H1 (cell line): ENCODE measurements at regions not wholly inside any gene's neighbourhood (a gene's known extent, or its start where the extent isn't known, plus 50 kb on each side); places are given as distances from the start of the nearest gene placed in this dataset.

ENCODE experiments used
- CTCF ChIA-PET: fragments of 300-600 bp; sonication (Branson Sonifier 250); formaldehyde crosslinking; loops from one replicate; lab custom pipeline; 2021; ENCODE audit not compliant: partially characterized antibody; lab: Charles Lee
- POLR2A ChIA-PET: fragments of 300-600 bp; sonication (Branson Sonifier 250); formaldehyde crosslinking; loops from one replicate; lab custom pipeline; 2021; ENCODE audit warnings: inconsistent platforms; ENCODE audit not compliant: partially characterized antibody; lab: Charles Lee
- DNase-seq, 2 experiments: peaks; one replicate each; pipeline versions ENCODE4 v3.0.0 to v3.0.0-alpha.2; 2010 to 2022; ENCODE audit warnings: low spot score in 2 of 2, low read depth in 1 of 2, mixed read lengths in 1 of 2
- FAIRE-seq: peaks from 2 replicates; lab custom pipeline; 2011; peaks lifted over from hg19 to GRCh38; lab: Jason Lieb, UNC
- H2AFZ ChIP-seq: 2 replicates; pipeline ENCODE4 v1.8.1; 2012; ENCODE audit warnings: low read length, inconsistent platforms
- H2AK5ac ChIP-seq: 2 replicates; pipeline ENCODE4 v1.6.1; 2013; ENCODE audit warnings: low read depth, low read length
- H2BK120ac ChIP-seq: replicated peaks from 2 replicates; pipeline ENCODE3; 2013; ENCODE audit warnings: low read depth, low read length, inconsistent platforms
- H2BK12ac ChIP-seq: 2 replicates; pipeline ENCODE4 v1.6.1; 2013; ENCODE audit warnings: low read depth, low read length
- H2BK15ac ChIP-seq: 2 replicates; pipeline ENCODE4 v1.6.1; 2013; ENCODE audit warnings: low read length
- H2BK20ac ChIP-seq: 2 replicates; pipeline ENCODE4 v1.6.1; 2013; ENCODE audit warnings: low read length
- H2BK5ac ChIP-seq: 2 replicates; pipeline ENCODE4 v1.6.1; 2013; ENCODE audit warnings: low read depth, low read length
- H3K14ac ChIP-seq: 2 replicates; pipeline ENCODE4 v1.6.1; 2013; ENCODE audit warnings: inconsistent platforms; ENCODE audit not compliant: insufficient read length
- H3K18ac ChIP-seq: 2 replicates; pipeline ENCODE4 v1.6.1; 2013; ENCODE audit warnings: low read length; ENCODE audit errors: extremely low read depth
- H3K23ac ChIP-seq: 2 replicates; pipeline ENCODE4 v1.6.1; 2013; ENCODE audit warnings: inconsistent platforms; ENCODE audit not compliant: insufficient read length
- H3K23me2 ChIP-seq: 2 replicates; pipeline ENCODE4 v1.6.1; 2013; ENCODE audit warnings: low read depth, low read length
- H3K27ac ChIP-seq: 2 replicates; pipeline ENCODE4 v1.6.1; 2011; ENCODE audit warnings: low read depth, low read length, inconsistent platforms
- H3K27me3 ChIP-seq, 4 experiments: replicated peaks in 1 of 4; 1 replicate in 1 of 4; 2 replicates in 3 of 4; pipeline versions ENCODE4 v1.6.1 to v1.8.1; 2011 to 2013; ENCODE audit warnings: low read length in 3 of 4, mild to moderate bottlenecking in 3 of 4, inconsistent platforms in 2 of 4, mixed read lengths in 2 of 4, moderate library complexity in 1 of 4; ENCODE audit not compliant: control insufficient read depth in 3 of 4, insufficient read depth in 3 of 4; ENCODE audit errors: extremely low read depth in 1 of 4
- H3K36me3 ChIP-seq, 4 experiments: 2 replicates each; pipeline versions ENCODE4 v1.6.1 to v1.8.1; 2011 to 2013; ENCODE audit warnings: mild to moderate bottlenecking in 4 of 4, low read length in 3 of 4, moderate library complexity in 2 of 4, control low read depth in 1 of 4, inconsistent platforms in 1 of 4; ENCODE audit not compliant: insufficient read depth in 4 of 4, control insufficient read depth in 2 of 4
- H3K4ac ChIP-seq: replicated peaks from 2 replicates; pipeline ENCODE3; 2013; ENCODE audit warnings: low read length, low read depth, mixed read lengths, inconsistent platforms; ENCODE audit not compliant: insufficient read length
- H3K4me1 ChIP-seq, 4 experiments: replicated peaks in 1 of 4; 1 replicate in 1 of 4; 2 replicates in 3 of 4; pipeline versions ENCODE4 v1.6.1 to v1.8.1; 2011 to 2013; ENCODE audit warnings: low read length in 3 of 4, inconsistent platforms in 2 of 4, mixed read lengths in 1 of 4; ENCODE audit not compliant: insufficient read depth in 4 of 4, control insufficient read depth in 3 of 4
- H3K4me2 ChIP-seq, 2 experiments: 2 replicates each; pipeline versions ENCODE4 v1.6.1 to v1.8.1; 2011 to 2013; ENCODE audit warnings: low read depth in 2 of 2, low read length in 2 of 2, control low read depth in 1 of 2, inconsistent platforms in 1 of 2, mild to moderate bottlenecking in 1 of 2; ENCODE audit not compliant: insufficient read depth in 1 of 2
- H3K4me3 ChIP-seq, 4 experiments: fragments of 200-600, 300-600 bp in 1 of 4; sonication (generic), shearing (Covaris generic), sonication (Bioruptor Twin) in 1 of 4; 2 replicates each; pipeline versions ENCODE4 v1.5.1 to v1.8.1; 2011 to 2016; ENCODE audit warnings: low read length in 4 of 4, low read depth in 3 of 4, control low read depth in 2 of 4, inconsistent platforms in 2 of 4, mild to moderate bottlenecking in 2 of 4, mixed read lengths in 1 of 4, moderate library complexity in 1 of 4; ENCODE audit not compliant: insufficient read depth in 2 of 4; ENCODE audit errors: extremely low read depth in 1 of 4
- H3K56ac ChIP-seq: replicated peaks from 2 replicates; pipeline ENCODE3; 2013; ENCODE audit warnings: low read depth, mild to moderate bottlenecking, mixed read lengths, low read length, inconsistent platforms; ENCODE audit not compliant: insufficient read length
- H3K79me1 ChIP-seq: 2 replicates; pipeline ENCODE4 v1.6.1; 2013; ENCODE audit warnings: low read depth, low read length, control low read depth
- H3K79me2 ChIP-seq, 2 experiments: 2 replicates each; pipeline versions ENCODE4 v1.6.1 to v1.8.1; 2012 to 2013; ENCODE audit warnings: low read length in 2 of 2, mild to moderate bottlenecking in 2 of 2, inconsistent platforms in 1 of 2; ENCODE audit not compliant: insufficient read depth in 2 of 2, control insufficient read depth in 1 of 2
- H3K9ac ChIP-seq, 4 experiments: replicated peaks in 1 of 4; 1 replicate in 1 of 4; 2 replicates in 3 of 4; pipeline versions ENCODE4 v1.6.1 to v1.8.1; 2011 to 2013; ENCODE audit warnings: low read depth in 3 of 4, low read length in 3 of 4, control low read depth in 2 of 4, mild to moderate bottlenecking in 2 of 4, moderate library complexity in 2 of 4, inconsistent platforms in 1 of 4; ENCODE audit errors: extremely low read depth in 1 of 4
- H3K9me3 ChIP-seq, 2 experiments: 2 replicates each; pipeline versions ENCODE4 v1.6.1 to v1.8.1; 2012 to 2013; ENCODE audit warnings: mild to moderate bottlenecking in 2 of 2, moderate library complexity in 2 of 2, control low read depth in 1 of 2, inconsistent platforms in 1 of 2, low read depth in 1 of 2, low read length in 1 of 2, mixed read lengths in 1 of 2; ENCODE audit not compliant: insufficient read depth in 2 of 2
- H4K20me1 ChIP-seq, 2 experiments: replicated peaks in 1 of 2; 2 replicates each; pipeline versions ENCODE3 to v1.8.1; 2011 to 2013; ENCODE audit warnings: inconsistent platforms in 2 of 2, low read length in 2 of 2, mild to moderate bottlenecking in 1 of 2; ENCODE audit not compliant: insufficient read depth in 2 of 2, control insufficient read depth in 1 of 2
- H4K5ac ChIP-seq: 2 replicates; pipeline ENCODE4 v1.6.1; 2013; ENCODE audit warnings: low read length, low read depth, mixed read lengths, inconsistent platforms; ENCODE audit not compliant: insufficient read length
- H4K8ac ChIP-seq: 2 replicates; pipeline ENCODE4 v1.8.0; 2013; ENCODE audit warnings: mild to moderate bottlenecking, moderate library complexity, low read length, inconsistent platforms; ENCODE audit not compliant: insufficient read depth; ENCODE audit errors: extremely low read depth
- H4K91ac ChIP-seq: replicated peaks from 2 replicates; pipeline ENCODE3; 2013; ENCODE audit warnings: low read length, mixed read lengths, inconsistent platforms; ENCODE audit not compliant: insufficient read length
- CREB1 ChIP-seq: IDR thresholded peaks from 2 replicates; pipeline ENCODE4 v1.6.1; 2012; ENCODE audit warnings: inconsistent platforms
- EZH2 ChIP-seq: fragments of 200-600 bp; sonication (generic); IDR thresholded peaks from 2 replicates; pipeline ENCODE4 v1.7.1; 2012; ENCODE audit warnings: low read depth, mild to moderate bottlenecking, moderate library complexity, low read length, inconsistent platforms; ENCODE audit not compliant: severe bottlenecking
- POLR2AphosphoS5 ChIP-seq: IDR thresholded peaks from 2 replicates; pipeline ENCODE4 v1.6.1; 2011; ENCODE audit warnings: low read depth, low read length
- RFX5 ChIP-seq: IDR thresholded peaks from 2 replicates; pipeline ENCODE4 v1.6.1; 2011; ENCODE audit warnings: low read depth, low read length, improper control_type of control experiment, borderline replicate concordance
- SIRT6 ChIP-seq: IDR thresholded peaks from one replicate; pipeline ENCODE4 v1.7.1; 2012; ENCODE audit warnings: low read length, inconsistent platforms
- SIX5 ChIP-seq: IDR thresholded peaks from 2 replicates; pipeline ENCODE4 v1.6.1; 2011; ENCODE audit warnings: mild to moderate bottlenecking, low read depth, low read length
- SP4 ChIP-seq: IDR thresholded peaks from 2 replicates; pipeline ENCODE4 v1.6.1; 2012; ENCODE audit warnings: low read length, inconsistent platforms
- SRF ChIP-seq: IDR thresholded peaks from 2 replicates; pipeline ENCODE4 v1.6.1; 2011; ENCODE audit warnings: mild to moderate bottlenecking, low read depth, low read length, moderate library complexity
- SUZ12 ChIP-seq: fragments of 200-600 bp; sonication (generic); IDR thresholded peaks from 2 replicates; pipeline ENCODE4 v1.6.1; 2012; ENCODE audit warnings: mild to moderate bottlenecking, inconsistent platforms, low read length, moderate library complexity, mixed read lengths
- WGBS, 2 experiments: shearing (Covaris generic) in 1 of 2; methylation state at CpG; one replicate each; pipeline versions ENCODE4 v1.1.6 to v1.1.7; 2013 to 2015; ENCODE audit warnings: low lambda C conversion rate in 2 of 2, mixed read lengths in 2 of 2, inconsistent platforms in 1 of 2, low coverage in 1 of 2, missing lambda C conversion rate in 1 of 2; ENCODE audit not compliant: insufficient replicate concordance in 2 of 2, insufficient coverage in 1 of 2, insufficient read length in 1 of 2; ENCODE audit errors: extremely low coverage in 1 of 2, missing lambda C conversion rate in 1 of 2; 5-methylcytosine and 5-hydroxymethylcytosine counted together
- TF ChIP-seq, protein P1 (sequence below), 3 experiments: IDR thresholded peaks; 1 replicate in 2 of 3; 2 replicates in 1 of 3; pipeline versions ENCODE4 v1.5.1 to v1.6.1; 2011; ENCODE audit warnings: low read length in 3 of 3, mild to moderate bottlenecking in 3 of 3, inconsistent platforms in 2 of 3, low read depth in 1 of 3, moderate library complexity in 1 of 3; ENCODE audit not compliant: insufficient read depth in 1 of 3; ENCODE audit errors: control extremely low read depth in 1 of 3

DNA sequence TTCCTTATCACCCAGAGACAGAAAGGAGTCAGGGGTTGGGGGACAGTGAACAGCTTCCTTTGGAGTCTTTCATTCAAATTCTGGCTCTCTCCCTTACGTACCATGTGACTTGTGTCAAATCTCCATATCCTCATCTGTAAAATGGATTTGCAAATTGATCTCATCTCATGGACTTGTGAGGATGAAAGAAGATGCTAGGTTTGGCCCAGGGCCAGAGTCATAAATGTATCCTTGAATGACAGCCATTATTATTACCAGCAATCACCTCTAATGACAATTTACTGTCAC lies 67.8 kb upstream of the POLG start:
- ChIA-PET CTCF (interaction anchor here (1.2 to 5.6 kb wide), 4 partner anchors 15 to 70 kb away, joined by 3 to 50 read pairs (median 4); no protein-coding TSS in a partner anchor), POLR2A (interaction anchor here (1.4 kb wide), 1 partner anchor 39 kb away, joined by 4 read pairs; no protein-coding TSS in a partner anchor)
- Histone ChIP-seq H2AK5ac (no peak overlapping the region), H3K18ac (no peak overlapping the region), H3K23ac (no peak overlapping the region), H2BK15ac (no peak overlapping the region), H3K56ac (no peak overlapping the region), H3K23me2 (no peaks in the 10 kb centered on the region; the same call in 1 of the 2 replicates), H2AFZ (no peak overlapping the region), H4K91ac (no peak overlapping the region), H3K4me1 (peaks cover 0 to 38% (median 12%) of the 10 kb centered on the region in 4 experiments; a peak in 5 of 7 replicates), H4K8ac (no peak overlapping the region), H4K5ac (no peak overlapping the region), H3K79me2 (no peaks in the 10 kb centered on the region), H3K36me3 (no peaks in the 10 kb centered on the region), H3K27ac (no peak overlapping the region), H3K9ac (no peak overlapping the region), H2BK20ac (no peak overlapping the region), H2BK12ac (no peak overlapping the region), H3K9me3 (no peaks in the 10 kb centered on the region), H3K4me3 (no peak overlapping the region), H3K4ac (no peak overlapping the region), H4K20me1 (peaks cover 17 to 39% of the 10 kb centered on the region in 2 experiments), H3K4me2 (no peak overlapping the region), H3K79me1 (no peaks in the 10 kb centered on the region), H2BK120ac (no peak overlapping the region), H3K27me3 (peaks cover 98 to 99% (median 99%) of the 10 kb centered on the region in 4 experiments), H2BK5ac (no peak overlapping the region)
- FAIRE-seq (no peak), DNase-seq (no peak)
- 36% methylated on average over 1 of the region's 1 CpG; no CpG with 5 or more reads in 1 of the 2 experiments for WGBS, 2 experiments
- TF ChIP-seq CREB1 (no peak), POLR2AphosphoS5 (no peak), SRF (no peak), SIRT6 (no peak), SUZ12 (peak; percentile 4; the same call in 1 of the 2 replicates), SP4 (no peak), RFX5 (no peak), EZH2 (peak; percentile 56), SIX5 (no peak)
- TF ChIP-seq, protein P1, sequence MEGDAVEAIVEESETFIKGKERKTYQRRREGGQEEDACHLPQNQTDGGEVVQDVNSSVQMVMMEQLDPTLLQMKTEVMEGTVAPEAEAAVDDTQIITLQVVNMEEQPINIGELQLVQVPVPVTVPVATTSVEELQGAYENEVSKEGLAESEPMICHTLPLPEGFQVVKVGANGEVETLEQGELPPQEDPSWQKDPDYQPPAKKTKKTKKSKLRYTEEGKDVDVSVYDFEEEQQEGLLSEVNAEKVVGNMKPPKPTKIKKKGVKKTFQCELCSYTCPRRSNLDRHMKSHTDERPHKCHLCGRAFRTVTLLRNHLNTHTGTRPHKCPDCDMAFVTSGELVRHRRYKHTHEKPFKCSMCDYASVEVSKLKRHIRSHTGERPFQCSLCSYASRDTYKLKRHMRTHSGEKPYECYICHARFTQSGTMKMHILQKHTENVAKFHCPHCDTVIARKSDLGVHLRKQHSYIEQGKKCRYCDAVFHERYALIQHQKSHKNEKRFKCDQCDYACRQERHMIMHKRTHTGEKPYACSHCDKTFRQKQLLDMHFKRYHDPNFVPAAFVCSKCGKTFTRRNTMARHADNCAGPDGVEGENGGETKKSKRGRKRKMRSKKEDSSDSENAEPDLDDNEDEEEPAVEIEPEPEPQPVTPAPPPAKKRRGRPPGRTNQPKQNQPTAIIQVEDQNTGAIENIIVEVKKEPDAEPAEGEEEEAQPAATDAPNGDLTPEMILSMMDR (IDR thresholded peaks at IDR 0.05; ENCODE audit: control extremely low read depth in 1 of 3, insufficient read depth in 1 of 3, low read depth in 1 of 3, low read length in 3 of 3) = no peak
- TF ChIP-seq, all 59 proteins: peak for 2
- no peak overlapping the region for H3K14ac ChIP-seq
